Liver (tissue), 8 donors: ENCODE measurements at regions not wholly inside any gene's neighbourhood (a gene's known extent, or its start where the extent isn't known, plus 50 kb on each side); places are given as distances from the start of the nearest gene placed in this dataset.

Experiments used
- DNase-seq: peaks from one replicate; pipeline ENCODE4 v3.0.0-alpha.2; 2017; ENCODE audit warnings: low spot score
- H3K27ac ChIP-seq, 2 donors: one replicate each; pipeline ENCODE4 v1.7.0; 2013; ENCODE audit warnings: inconsistent platforms in 2 of 2, low read length in 2 of 2, control low read depth in 1 of 2, low read depth in 1 of 2, mild to moderate bottlenecking in 1 of 2
- H3K27me3 ChIP-seq, 4 donors: one replicate each; pipeline versions ENCODE4 v1.6.1 to v1.7.0; 2013; ENCODE audit warnings: low read length in 3 of 4, inconsistent platforms in 1 of 4, mild to moderate bottlenecking in 1 of 4, moderate library complexity in 1 of 4; ENCODE audit not compliant: control insufficient read depth in 4 of 4, insufficient read depth in 4 of 4
- H3K36me3 ChIP-seq, 4 donors: one replicate each; pipeline versions ENCODE4 v1.6.1 to v1.7.0; 2013; ENCODE audit warnings: low read length in 3 of 4, mild to moderate bottlenecking in 3 of 4, low read depth in 1 of 4, moderate library complexity in 1 of 4; ENCODE audit not compliant: control insufficient read depth in 4 of 4, insufficient read depth in 3 of 4
- H3K4me1 ChIP-seq, 4 donors: one replicate each; pipeline versions ENCODE4 v1.6.1 to v1.7.0; 2013; ENCODE audit warnings: low read length in 3 of 4, mild to moderate bottlenecking in 3 of 4, moderate library complexity in 1 of 4; ENCODE audit not compliant: control insufficient read depth in 4 of 4, insufficient read depth in 4 of 4
- H3K4me3 ChIP-seq, 3 donors: one replicate each; pipeline versions ENCODE4 v1.6.1 to v1.7.0; 2013; ENCODE audit warnings: low read length in 3 of 3, control low read depth in 1 of 3, low read depth in 1 of 3, mild to moderate bottlenecking in 1 of 3
- H3K9ac ChIP-seq, 2 donors: one replicate each; pipeline ENCODE4 v1.7.0; 2013; ENCODE audit warnings: low read length in 2 of 2, mild to moderate bottlenecking in 2 of 2, moderate library complexity in 2 of 2, control low read depth in 1 of 2, low read depth in 1 of 2
- H3K9me3 ChIP-seq, 4 donors: one replicate each; pipeline versions ENCODE4 v1.6.1 to v1.7.0; 2013; ENCODE audit warnings: low read length in 3 of 4; ENCODE audit not compliant: control insufficient read depth in 4 of 4
- EGR1 ChIP-seq, 2 donors: IDR thresholded peaks; 2 replicates each; pipeline ENCODE4 v1.6.1; 2016 to 2018; ENCODE audit warnings: antibody characterized with exemption in 2 of 2, low read depth in 2 of 2
- FOXA2 ChIP-seq: IDR thresholded peaks from 2 replicates; pipeline ENCODE4 v1.6.1; 2016; ENCODE audit warnings: antibody characterized with exemption
- GABPA ChIP-seq, 2 donors: IDR thresholded peaks in 1 of 2; conservative IDR thresholded peaks in 1 of 2; 2 replicates each; pipeline ENCODE4 v1.6.1; 2016; ENCODE audit warnings: antibody characterized with exemption in 2 of 2, mild to moderate bottlenecking in 1 of 2, moderate library complexity in 1 of 2
- HNF4A ChIP-seq, 2 donors: conservative IDR thresholded peaks; 2 replicates each; pipeline ENCODE4 v1.6.1; 2016; ENCODE audit warnings: antibody characterized with exemption in 2 of 2, mild to moderate bottlenecking in 2 of 2
- HNF4G ChIP-seq: IDR thresholded peaks from 2 replicates; pipeline ENCODE4 v1.6.1; 2016; ENCODE audit warnings: antibody characterized with exemption
- NR2F2 ChIP-seq: IDR thresholded peaks from 2 replicates; pipeline ENCODE4 v1.6.1; 2016; ENCODE audit warnings: antibody characterized with exemption
- RAD21 ChIP-seq, 2 donors: IDR thresholded peaks; 2 replicates each; pipeline ENCODE4 v1.6.1; 2016; ENCODE audit warnings: antibody characterized with exemption in 2 of 2, mild to moderate bottlenecking in 2 of 2
- RXRA ChIP-seq, 2 donors: IDR thresholded peaks; 2 replicates each; pipeline ENCODE4 v1.6.1; 2017 to 2018; ENCODE audit warnings: antibody characterized with exemption in 2 of 2, mild to moderate bottlenecking in 1 of 2
- SP1 ChIP-seq: IDR thresholded peaks from 2 replicates; pipeline ENCODE4 v1.6.1; 2018; ENCODE audit warnings: antibody characterized with exemption, mild to moderate bottlenecking
- TAF1 ChIP-seq: conservative IDR thresholded peaks from 2 replicates; pipeline ENCODE4 v1.6.1; 2016; ENCODE audit warnings: antibody characterized with exemption, mild to moderate bottlenecking
- YY1 ChIP-seq: IDR thresholded peaks from 2 replicates; pipeline ENCODE4 v1.6.1; 2016; ENCODE audit warnings: antibody characterized with exemption, mild to moderate bottlenecking
- WGBS: extraction: QIAGEN DNeasy Blood & Tissue Kit; methylation state at CpG from one replicate; pipeline ENCODE4 v1.1.7; 2013; 5-methylcytosine and 5-hydroxymethylcytosine counted together
- TF ChIP-seq, protein P1 (sequence below): IDR thresholded peaks from 2 replicates; pipeline ENCODE4 v1.6.1; 2016; ENCODE audit warnings: antibody characterized with exemption, mild to moderate bottlenecking
- TF ChIP-seq, protein P2 (sequence below): IDR thresholded peaks from 2 replicates; pipeline ENCODE4 v1.6.1; 2016; ENCODE audit warnings: antibody characterized with exemption
- TF ChIP-seq, protein P3 (sequence below): IDR thresholded peaks from 2 replicates; pipeline ENCODE4 v1.6.1; 2016; ENCODE audit warnings: antibody characterized with exemption
- TF ChIP-seq, protein P4 (sequence below): fragments of 150-350 bp; IDR thresholded peaks from 2 replicates; pipeline ENCODE4 v1.5.1; 2017; ENCODE audit warnings: improper control_type of control experiment, low read depth, low read length; ENCODE audit not compliant: missing input control
- TF ChIP-seq, protein P5 (sequence below): IDR thresholded peaks from 2 replicates; pipeline ENCODE4 v1.6.1; 2016; ENCODE audit warnings: antibody characterized with exemption
- donor health status: healthy.
- donor health status: healthy.
- donor health status: healthy.
- donor health status: healthy.
- donor health status: healthy.

DNA sequence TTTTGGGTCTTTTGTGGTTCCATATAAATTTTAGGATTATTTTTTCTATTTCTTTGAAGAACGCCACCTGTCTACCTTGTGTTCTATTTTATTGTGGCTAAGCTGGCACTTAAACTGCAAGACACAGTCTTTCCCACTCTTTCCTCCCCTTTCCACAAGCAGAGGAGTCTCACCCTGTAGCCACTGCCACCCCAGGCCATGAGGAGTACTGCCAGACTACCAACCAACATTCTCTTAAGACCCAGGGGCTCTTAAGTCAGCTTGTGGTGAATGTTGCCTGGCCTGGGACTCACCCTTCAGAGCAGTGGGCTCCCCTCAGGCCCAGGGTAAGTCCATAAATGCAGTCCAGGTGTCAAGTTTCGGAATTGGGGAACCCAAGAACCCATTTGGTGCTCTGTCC, 58.0 kb upstream of the FMR1 start:
- Histone ChIP-seq H3K27ac (no peak overlapping the region), H3K9ac (no peak overlapping the region), H3K27me3 (no peaks in the 10 kb centered on the region), H3K9me3 (peaks cover 0 to 2% (median 0%) of the 10 kb centered on the region in 4 donors), H3K4me1 (no peaks in the 10 kb centered on the region), H3K36me3 (no peaks in the 10 kb centered on the region), H3K4me3 (no peak overlapping the region)
- TF ChIP-seq GABPA (IDR thresholded peaks at IDR 0.05 in 1 of 2, conservative IDR thresholded peaks at IDR 0.05 in 1 of 2) (no peak), YY1 (no peak), HNF4G (no peak), HNF4A (conservative IDR thresholded peaks at IDR 0.05) (no peak), SP1 (no peak), NR2F2 (no peak), FOXA2 (no peak), TAF1 (no peak), RXRA (IDR thresholded peaks at IDR 0.05) (no peak), EGR1 (IDR thresholded peaks at IDR 0.05; ENCODE audit: low read depth in 2 of 2) (no peak)
- TF ChIP-seq, protein P1, sequence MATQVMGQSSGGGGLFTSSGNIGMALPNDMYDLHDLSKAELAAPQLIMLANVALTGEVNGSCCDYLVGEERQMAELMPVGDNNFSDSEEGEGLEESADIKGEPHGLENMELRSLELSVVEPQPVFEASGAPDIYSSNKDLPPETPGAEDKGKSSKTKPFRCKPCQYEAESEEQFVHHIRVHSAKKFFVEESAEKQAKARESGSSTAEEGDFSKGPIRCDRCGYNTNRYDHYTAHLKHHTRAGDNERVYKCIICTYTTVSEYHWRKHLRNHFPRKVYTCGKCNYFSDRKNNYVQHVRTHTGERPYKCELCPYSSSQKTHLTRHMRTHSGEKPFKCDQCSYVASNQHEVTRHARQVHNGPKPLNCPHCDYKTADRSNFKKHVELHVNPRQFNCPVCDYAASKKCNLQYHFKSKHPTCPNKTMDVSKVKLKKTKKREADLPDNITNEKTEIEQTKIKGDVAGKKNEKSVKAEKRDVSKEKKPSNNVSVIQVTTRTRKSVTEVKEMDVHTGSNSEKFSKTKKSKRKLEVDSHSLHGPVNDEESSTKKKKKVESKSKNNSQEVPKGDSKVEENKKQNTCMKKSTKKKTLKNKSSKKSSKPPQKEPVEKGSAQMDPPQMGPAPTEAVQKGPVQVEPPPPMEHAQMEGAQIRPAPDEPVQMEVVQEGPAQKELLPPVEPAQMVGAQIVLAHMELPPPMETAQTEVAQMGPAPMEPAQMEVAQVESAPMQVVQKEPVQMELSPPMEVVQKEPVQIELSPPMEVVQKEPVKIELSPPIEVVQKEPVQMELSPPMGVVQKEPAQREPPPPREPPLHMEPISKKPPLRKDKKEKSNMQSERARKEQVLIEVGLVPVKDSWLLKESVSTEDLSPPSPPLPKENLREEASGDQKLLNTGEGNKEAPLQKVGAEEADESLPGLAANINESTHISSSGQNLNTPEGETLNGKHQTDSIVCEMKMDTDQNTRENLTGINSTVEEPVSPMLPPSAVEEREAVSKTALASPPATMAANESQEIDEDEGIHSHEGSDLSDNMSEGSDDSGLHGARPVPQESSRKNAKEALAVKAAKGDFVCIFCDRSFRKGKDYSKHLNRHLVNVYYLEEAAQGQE: no peak
- TF ChIP-seq, protein P2, sequence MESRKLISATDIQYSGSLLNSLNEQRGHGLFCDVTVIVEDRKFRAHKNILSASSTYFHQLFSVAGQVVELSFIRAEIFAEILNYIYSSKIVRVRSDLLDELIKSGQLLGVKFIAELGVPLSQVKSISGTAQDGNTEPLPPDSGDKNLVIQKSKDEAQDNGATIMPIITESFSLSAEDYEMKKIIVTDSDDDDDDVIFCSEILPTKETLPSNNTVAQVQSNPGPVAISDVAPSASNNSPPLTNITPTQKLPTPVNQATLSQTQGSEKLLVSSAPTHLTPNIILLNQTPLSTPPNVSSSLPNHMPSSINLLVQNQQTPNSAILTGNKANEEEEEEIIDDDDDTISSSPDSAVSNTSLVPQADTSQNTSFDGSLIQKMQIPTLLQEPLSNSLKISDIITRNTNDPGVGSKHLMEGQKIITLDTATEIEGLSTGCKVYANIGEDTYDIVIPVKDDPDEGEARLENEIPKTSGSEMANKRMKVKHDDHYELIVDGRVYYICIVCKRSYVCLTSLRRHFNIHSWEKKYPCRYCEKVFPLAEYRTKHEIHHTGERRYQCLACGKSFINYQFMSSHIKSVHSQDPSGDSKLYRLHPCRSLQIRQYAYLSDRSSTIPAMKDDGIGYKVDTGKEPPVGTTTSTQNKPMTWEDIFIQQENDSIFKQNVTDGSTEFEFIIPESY: no peak
- TF ChIP-seq, protein P3, sequence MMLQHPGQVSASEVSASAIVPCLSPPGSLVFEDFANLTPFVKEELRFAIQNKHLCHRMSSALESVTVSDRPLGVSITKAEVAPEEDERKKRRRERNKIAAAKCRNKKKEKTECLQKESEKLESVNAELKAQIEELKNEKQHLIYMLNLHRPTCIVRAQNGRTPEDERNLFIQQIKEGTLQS: no peak
- TF ChIP-seq, protein P4, sequence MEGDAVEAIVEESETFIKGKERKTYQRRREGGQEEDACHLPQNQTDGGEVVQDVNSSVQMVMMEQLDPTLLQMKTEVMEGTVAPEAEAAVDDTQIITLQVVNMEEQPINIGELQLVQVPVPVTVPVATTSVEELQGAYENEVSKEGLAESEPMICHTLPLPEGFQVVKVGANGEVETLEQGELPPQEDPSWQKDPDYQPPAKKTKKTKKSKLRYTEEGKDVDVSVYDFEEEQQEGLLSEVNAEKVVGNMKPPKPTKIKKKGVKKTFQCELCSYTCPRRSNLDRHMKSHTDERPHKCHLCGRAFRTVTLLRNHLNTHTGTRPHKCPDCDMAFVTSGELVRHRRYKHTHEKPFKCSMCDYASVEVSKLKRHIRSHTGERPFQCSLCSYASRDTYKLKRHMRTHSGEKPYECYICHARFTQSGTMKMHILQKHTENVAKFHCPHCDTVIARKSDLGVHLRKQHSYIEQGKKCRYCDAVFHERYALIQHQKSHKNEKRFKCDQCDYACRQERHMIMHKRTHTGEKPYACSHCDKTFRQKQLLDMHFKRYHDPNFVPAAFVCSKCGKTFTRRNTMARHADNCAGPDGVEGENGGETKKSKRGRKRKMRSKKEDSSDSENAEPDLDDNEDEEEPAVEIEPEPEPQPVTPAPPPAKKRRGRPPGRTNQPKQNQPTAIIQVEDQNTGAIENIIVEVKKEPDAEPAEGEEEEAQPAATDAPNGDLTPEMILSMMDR: no peak
- TF ChIP-seq, protein P5, sequence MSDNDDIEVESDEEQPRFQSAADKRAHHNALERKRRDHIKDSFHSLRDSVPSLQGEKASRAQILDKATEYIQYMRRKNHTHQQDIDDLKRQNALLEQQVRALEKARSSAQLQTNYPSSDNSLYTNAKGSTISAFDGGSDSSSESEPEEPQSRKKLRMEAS: no peak
- DNase-seq: no peak
- 95% methylated on average over 2 of the region's 2 CpGs for WGBS

DNA sequence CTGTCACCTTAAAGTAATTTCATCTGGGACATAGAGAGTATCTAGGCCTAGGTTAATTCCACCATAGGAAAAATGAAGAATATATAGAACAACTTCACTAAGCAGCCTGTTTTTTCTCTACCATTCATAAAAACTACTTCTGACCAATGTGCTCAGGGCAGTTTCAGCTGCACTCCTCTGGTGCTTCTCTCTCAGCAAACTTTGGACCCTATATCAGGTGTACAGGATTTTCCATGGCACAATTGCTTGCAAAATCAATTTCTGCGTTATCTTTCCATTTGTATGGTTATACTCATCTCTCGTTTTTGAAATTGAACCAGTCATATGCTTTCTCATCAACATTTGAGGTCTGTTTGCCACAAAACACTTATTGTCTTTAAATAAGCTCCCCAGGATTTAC, 52.1 kb upstream of the FMR1 start:
- no peak for DNase-seq
- H3K4me3 ChIP-seq: no peak overlapping the region
- H3K9me3 ChIP-seq: peaks cover 0 to 2% (median 0%) of the 10 kb centered on the region in 4 donors
- H3K27ac ChIP-seq: no peak overlapping the region
- no peaks in the 10 kb centered on the region for H3K27me3 ChIP-seq
- no peaks in the 10 kb centered on the region for H3K36me3 ChIP-seq
- 12% methylated on average over 2 of the region's 2 CpGs for WGBS
- peaks cover 0 to 2% (median 0%) of the 10 kb centered on the region in 4 donors for H3K4me1 ChIP-seq
- TF ChIP-seq RXRA (IDR thresholded peaks at IDR 0.05) (peak in 1 of 2 donors; percentile 10), RAD21 (IDR thresholded peaks at IDR 0.05) (peak in 1 of 2 donors; percentile 5), TAF1 (no peak), HNF4A (conservative IDR thresholded peaks at IDR 0.05) (peak; percentile 82 to 88), HNF4G (peak; percentile 78), SP1 (peak; percentile 76)
- TF ChIP-seq, protein P2: no peak
- H3K9ac ChIP-seq: no peak overlapping the region
